Loucy (cell line): ENCODE measurements at regions not wholly inside any gene's neighbourhood (a gene's known extent, or its start where the extent isn't known, plus 50 kb on each side); places are given as distances from the start of the nearest gene placed in this dataset.

Experiments
- H2AFZ ChIP-seq: fragments of 200-600 bp; sonication (generic); 2 replicates; pipeline ENCODE4 v1.6.0; 2016; ENCODE audit warnings: antibody characterized with exemption, mild to moderate bottlenecking, low read length, moderate library complexity
- H3F3A ChIP-seq: fragments of 200-600 bp; 2 replicates; pipeline ENCODE4 v1.6.0; 2016; ENCODE audit warnings: antibody characterized with exemption, low read depth, mild to moderate bottlenecking
- H3K27me3 ChIP-seq: fragments of 200-600 bp; sonication (generic); 2 replicates; pipeline ENCODE4 v1.6.1; 2014; ENCODE audit warnings: low read length, mild to moderate bottlenecking; ENCODE audit not compliant: insufficient read depth, poor library complexity, severe bottlenecking
- H3K36me3 ChIP-seq: fragments of 200-600 bp; sonication (generic); 2 replicates; pipeline ENCODE4 v1.6.1; 2016; ENCODE audit warnings: low read length; ENCODE audit not compliant: insufficient read depth
- H3K4me1 ChIP-seq: fragments of 200-600 bp; sonication (generic); 2 replicates; pipeline ENCODE4 v1.5.1; 2014; ENCODE audit warnings: low read length, mild to moderate bottlenecking; ENCODE audit not compliant: insufficient read depth, poor library complexity, severe bottlenecking
- H3K4me2 ChIP-seq: fragments of 200-600 bp; sonication (generic); 2 replicates; pipeline ENCODE4 v1.6.0; 2014; ENCODE audit warnings: antibody characterized with exemption, low read length, low read depth, mild to moderate bottlenecking; ENCODE audit not compliant: poor library complexity, severe bottlenecking
- H3K4me3 ChIP-seq: fragments of 200-600 bp; sonication (generic); 2 replicates; pipeline ENCODE4 v1.5.1; 2014; ENCODE audit warnings: low read length, mild to moderate bottlenecking, mixed read lengths; ENCODE audit not compliant: poor library complexity, severe bottlenecking
- H3K79me2 ChIP-seq: fragments of 200-600 bp; sonication (generic); 2 replicates; pipeline ENCODE4 v1.6.1; 2014; ENCODE audit warnings: low read length; ENCODE audit not compliant: insufficient read depth
- H3K9ac ChIP-seq: fragments of 200-600 bp; sonication (generic); 2 replicates; pipeline ENCODE4 v1.6.0; 2014; ENCODE audit warnings: mild to moderate bottlenecking, low read depth, low read length, moderate library complexity; ENCODE audit not compliant: poor library complexity, severe bottlenecking
- H3K9me2 ChIP-seq: fragments of 200-600 bp; sonication (generic); replicated peaks from 2 replicates; pipeline ENCODE4 v1.6.1; 2016; ENCODE audit warnings: low read depth, low read length, mixed read lengths
- H3K9me3 ChIP-seq: fragments of 200-600 bp; sonication (generic); 2 replicates; pipeline ENCODE4 v1.6.1; 2014; ENCODE audit warnings: mild to moderate bottlenecking, antibody characterized with exemption, low read length, low read depth; ENCODE audit not compliant: insufficient read depth
- H4K20me1 ChIP-seq: fragments of 200-600 bp; sonication (generic); 2 replicates; pipeline ENCODE4 v1.6.0; 2014; ENCODE audit warnings: antibody characterized with exemption, low read length, mild to moderate bottlenecking; ENCODE audit not compliant: insufficient read depth, poor library complexity, severe bottlenecking
- EZH2phosphoT487 ChIP-seq: fragments of 200-600 bp; IDR thresholded peaks from 2 replicates; pipeline ENCODE4 v1.6.1; 2018; ENCODE audit warnings: antibody characterized with exemption, mild to moderate bottlenecking, moderate library complexity, borderline replicate concordance
- TF ChIP-seq, protein P1 (sequence below): fragments of 200-600 bp; sonication (generic); conservative IDR thresholded peaks from 2 replicates; pipeline ENCODE4 v1.5.1; 2014; ENCODE audit warnings: mild to moderate bottlenecking, antibody characterized with exemption, low read length

GRCh38 chr12:46535376-46535775 is 162.8 kb upstream of the SLC38A2 start:
- H3K27me3 ChIP-seq = no peaks in the 10 kb centered on the region
- H3K4me3 ChIP-seq = no peak overlapping the region
- H4K20me1 ChIP-seq = no peaks in the 10 kb centered on the region
- no peaks in the 10 kb centered on the region for H3K9me2 ChIP-seq
- H3K4me1 ChIP-seq = peaks cover 37% of the 10 kb centered on the region
- no peak overlapping the region for H3K4me2 ChIP-seq
- peaks cover 9% of the 10 kb centered on the region; the same call in 1 of the 2 replicates for H3K9me3 ChIP-seq
- no peak for TF ChIP-seq EZH2phosphoT487
- TF ChIP-seq, protein P1, sequence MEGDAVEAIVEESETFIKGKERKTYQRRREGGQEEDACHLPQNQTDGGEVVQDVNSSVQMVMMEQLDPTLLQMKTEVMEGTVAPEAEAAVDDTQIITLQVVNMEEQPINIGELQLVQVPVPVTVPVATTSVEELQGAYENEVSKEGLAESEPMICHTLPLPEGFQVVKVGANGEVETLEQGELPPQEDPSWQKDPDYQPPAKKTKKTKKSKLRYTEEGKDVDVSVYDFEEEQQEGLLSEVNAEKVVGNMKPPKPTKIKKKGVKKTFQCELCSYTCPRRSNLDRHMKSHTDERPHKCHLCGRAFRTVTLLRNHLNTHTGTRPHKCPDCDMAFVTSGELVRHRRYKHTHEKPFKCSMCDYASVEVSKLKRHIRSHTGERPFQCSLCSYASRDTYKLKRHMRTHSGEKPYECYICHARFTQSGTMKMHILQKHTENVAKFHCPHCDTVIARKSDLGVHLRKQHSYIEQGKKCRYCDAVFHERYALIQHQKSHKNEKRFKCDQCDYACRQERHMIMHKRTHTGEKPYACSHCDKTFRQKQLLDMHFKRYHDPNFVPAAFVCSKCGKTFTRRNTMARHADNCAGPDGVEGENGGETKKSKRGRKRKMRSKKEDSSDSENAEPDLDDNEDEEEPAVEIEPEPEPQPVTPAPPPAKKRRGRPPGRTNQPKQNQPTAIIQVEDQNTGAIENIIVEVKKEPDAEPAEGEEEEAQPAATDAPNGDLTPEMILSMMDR = no peak
- H3K9ac ChIP-seq = no peak overlapping the region
- H2AFZ ChIP-seq = no peak overlapping the region
- H3K36me3 ChIP-seq = no peaks in the 10 kb centered on the region
- H3K79me2 ChIP-seq = no peaks in the 10 kb centered on the region
- no peaks in the 10 kb centered on the region for H3F3A ChIP-seq

GRCh38 chr12:46534327-46534840 is 161.8 kb upstream of the SLC38A2 start:
- Histone ChIP-seq H2AFZ (no peak overlapping the region), H4K20me1 (no peaks in the 10 kb centered on the region), H3K9me3 (peaks cover 9% of the 10 kb centered on the region; the same call in 1 of the 2 replicates), H3K4me1 (peaks cover 33% of the 10 kb centered on the region), H3K36me3 (no peaks in the 10 kb centered on the region), H3K79me2 (no peaks in the 10 kb centered on the region), H3K4me3 (no peak overlapping the region), H3K4me2 (no peak overlapping the region), H3K9me2 (no peaks in the 10 kb centered on the region), H3F3A (no peaks in the 10 kb centered on the region), H3K27me3 (no peaks in the 10 kb centered on the region), H3K9ac (no peak overlapping the region)
- TF ChIP-seq, protein P1 = no peak
- TF ChIP-seq EZH2phosphoT487 = no peak

DNA sequence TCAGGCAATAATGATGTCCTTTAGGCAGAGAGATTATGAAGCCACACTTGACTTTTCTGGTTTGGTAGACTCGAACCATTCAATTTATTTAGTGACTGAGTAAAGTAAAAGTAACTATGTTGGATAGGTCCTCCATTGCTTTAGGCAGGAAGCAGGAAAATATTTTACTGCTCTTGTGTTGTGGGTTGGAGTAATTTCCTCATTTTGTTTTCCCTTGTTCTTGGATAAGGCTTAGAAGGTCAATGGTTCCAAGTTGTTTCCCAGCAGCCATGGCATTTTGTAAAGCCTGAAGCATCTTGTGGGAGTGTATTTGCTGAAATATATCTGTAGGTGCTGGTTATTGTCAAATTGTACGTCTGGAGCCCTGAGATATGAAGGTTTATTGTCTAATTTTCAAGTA is 161.2 kb upstream of the SLC38A2 start:
- no peak overlapping the region for H3K4me2 ChIP-seq
- H3K36me3 ChIP-seq = no peaks in the 10 kb centered on the region
- H4K20me1 ChIP-seq = no peaks in the 10 kb centered on the region
- no peaks in the 10 kb centered on the region for H3F3A ChIP-seq
- TF ChIP-seq, protein P1 = no peak
- TF ChIP-seq EZH2phosphoT487 = no peak
- no peak overlapping the region for H3K9ac ChIP-seq
- H3K4me3 ChIP-seq = no peak overlapping the region
- H3K9me2 ChIP-seq = no peaks in the 10 kb centered on the region
- H3K9me3 ChIP-seq = peaks cover 9% of the 10 kb centered on the region; the same call in 1 of the 2 replicates
- no peaks in the 10 kb centered on the region for H3K27me3 ChIP-seq
- peaks cover 26% of the 10 kb centered on the region for H3K4me1 ChIP-seq
- no peak overlapping the region for H2AFZ ChIP-seq
- H3K79me2 ChIP-seq = no peaks in the 10 kb centered on the region
